ENCODE measurements at regions not wholly inside any gene's neighbourhood (a gene's known extent, or its start where the extent isn't known, plus 50 kb on each side); places are given as distances from the start of the nearest gene placed in this dataset.
"Not testable (repeated sequence)": the region's sequence is repeated elsewhere in the genome, so short reads cannot be mapped to it uniquely, and the experiment has no call there.

DNA sequence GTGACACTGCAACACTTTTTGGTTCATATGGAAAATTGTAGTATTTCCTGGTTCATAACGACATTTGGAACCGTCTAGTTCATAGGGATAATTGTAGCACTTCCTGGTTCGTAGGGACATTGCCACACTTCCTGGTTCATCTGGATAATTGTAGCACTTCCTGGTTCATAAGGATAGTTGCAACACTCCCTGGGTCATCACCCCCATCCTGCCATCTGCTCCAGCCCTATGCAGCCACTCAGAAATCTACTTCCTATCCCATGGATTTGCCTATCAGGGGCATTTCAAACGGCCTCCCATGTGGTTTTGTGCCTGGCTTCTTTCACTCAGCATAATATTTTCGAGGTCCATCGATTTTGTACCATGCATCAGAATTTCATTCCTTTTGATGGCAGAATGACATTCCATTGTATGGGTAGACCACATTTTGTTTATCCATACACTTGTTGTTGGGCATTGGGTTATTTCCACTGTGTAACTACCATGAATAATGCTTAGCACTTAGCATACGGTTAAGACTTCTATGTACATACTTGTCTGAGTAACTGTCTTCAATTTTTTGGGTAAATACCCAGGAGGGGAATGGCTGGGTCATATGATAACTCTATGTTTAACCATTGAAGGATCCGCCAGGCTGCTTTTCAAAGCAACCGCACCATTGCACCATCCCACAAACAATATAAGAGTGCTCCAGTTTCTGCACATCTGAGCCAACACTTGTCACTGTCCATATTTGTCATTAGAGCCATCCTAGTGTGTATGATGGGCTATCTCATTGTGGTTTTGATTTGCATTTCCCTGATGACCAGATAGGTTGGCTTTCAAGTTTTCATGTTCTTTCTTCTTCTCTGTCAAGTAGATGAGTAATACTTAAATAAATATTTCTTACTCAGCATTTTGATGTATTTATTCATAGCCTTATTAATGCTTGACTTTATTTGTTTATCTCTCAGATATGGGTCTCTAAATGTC is 58.3 kb upstream of the CD99 start:
- no peak for ATAC-seq
- TF ChIP-seq RARB (CRISPR knock-in tag; IDR thresholded peaks at IDR 0.05) (no peak), ZFP30 (CRISPR knock-in tag; IDR thresholded peaks at IDR 0.05) (no peak), SNAI2 (CRISPR knock-in tag; IDR thresholded peaks at IDR 0.05) (no peak), CSDC2 (CRISPR knock-in tag; IDR thresholded peaks at IDR 0.05) (no peak), ZC3H10 (CRISPR knock-in tag; IDR thresholded peaks at IDR 0.05) (no peak), ZNF8 (CRISPR knock-in tag; IDR thresholded peaks at IDR 0.05) (no peak)
- TF ChIP-seq, protein P1, sequence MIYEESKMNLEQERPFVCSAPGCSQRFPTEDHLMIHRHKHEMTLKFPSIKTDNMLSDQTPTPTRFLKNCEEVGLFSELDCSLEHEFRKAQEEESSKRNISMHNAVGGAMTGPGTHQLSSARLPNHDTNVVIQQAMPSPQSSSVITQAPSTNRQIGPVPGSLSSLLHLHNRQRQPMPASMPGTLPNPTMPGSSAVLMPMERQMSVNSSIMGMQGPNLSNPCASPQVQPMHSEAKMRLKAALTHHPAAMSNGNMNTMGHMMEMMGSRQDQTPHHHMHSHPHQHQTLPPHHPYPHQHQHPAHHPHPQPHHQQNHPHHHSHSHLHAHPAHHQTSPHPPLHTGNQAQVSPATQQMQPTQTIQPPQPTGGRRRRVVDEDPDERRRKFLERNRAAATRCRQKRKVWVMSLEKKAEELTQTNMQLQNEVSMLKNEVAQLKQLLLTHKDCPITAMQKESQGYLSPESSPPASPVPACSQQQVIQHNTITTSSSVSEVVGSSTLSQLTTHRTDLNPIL (CRISPR knock-in tag; IDR thresholded peaks at IDR 0.05; ENCODE audit: low read depth), result no peak

DNA sequence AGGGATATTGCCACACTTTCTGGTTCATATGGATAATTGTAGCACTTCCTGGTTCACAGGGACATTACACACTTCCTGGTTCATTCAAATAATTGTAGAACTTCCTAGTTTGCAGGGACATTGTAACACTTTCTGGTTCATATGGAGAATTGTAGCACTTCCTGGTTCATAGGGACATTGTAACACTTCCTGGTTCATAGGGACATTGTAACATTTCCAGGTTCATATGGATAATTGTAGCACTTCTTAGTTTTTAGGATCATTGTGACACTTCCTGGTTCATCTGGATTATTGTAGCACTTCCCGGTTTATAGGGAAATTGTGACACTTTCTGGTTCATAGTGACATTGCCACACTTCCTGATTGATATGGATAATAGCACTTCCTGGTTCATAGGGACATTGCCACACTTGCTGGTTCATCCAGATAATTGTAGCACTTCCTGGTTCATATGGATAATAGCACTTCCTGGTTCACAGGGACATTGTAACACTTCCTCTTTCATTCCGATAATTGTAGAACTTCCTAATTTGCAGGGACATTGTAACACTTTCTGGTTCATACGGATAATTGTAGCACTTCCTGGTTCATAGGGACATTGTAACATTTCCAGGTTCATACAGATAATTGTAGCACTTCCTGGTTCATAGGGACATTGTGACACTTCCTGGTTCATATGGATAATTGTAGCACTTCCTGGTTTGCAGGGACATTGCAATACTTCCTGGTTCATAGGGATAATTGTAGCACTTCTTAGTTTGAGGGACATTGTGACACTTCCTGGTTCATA is 59.2 kb upstream of the CD99 start:
- TF ChIP-seq, protein P2, sequence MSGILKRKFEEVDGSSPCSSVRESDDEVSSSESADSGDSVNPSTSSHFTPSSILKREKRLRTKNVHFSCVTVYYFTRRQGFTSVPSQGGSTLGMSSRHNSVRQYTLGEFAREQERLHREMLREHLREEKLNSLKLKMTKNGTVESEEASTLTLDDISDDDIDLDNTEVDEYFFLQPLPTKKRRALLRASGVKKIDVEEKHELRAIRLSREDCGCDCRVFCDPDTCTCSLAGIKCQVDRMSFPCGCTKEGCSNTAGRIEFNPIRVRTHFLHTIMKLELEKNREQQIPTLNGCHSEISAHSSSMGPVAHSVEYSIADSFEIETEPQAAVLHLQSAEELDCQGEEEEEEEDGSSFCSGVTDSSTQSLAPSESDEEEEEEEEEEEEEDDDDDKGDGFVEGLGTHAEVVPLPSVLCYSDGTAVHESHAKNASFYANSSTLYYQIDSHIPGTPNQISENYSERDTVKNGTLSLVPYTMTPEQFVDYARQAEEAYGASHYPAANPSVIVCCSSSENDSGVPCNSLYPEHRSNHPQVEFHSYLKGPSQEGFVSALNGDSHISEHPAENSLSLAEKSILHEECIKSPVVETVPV (CRISPR knock-in tag; IDR thresholded peaks at IDR 0.05), result no peak
- TF ChIP-seq ZNF70 (CRISPR knock-in tag; IDR thresholded peaks at IDR 0.05) (no peak), TCF4 (CRISPR knock-in tag; IDR thresholded peaks at IDR 0.05; ENCODE audit: borderline replicate concordance) (no peak), CSDC2 (CRISPR knock-in tag; IDR thresholded peaks at IDR 0.05) (no peak), ESRRG (CRISPR knock-in tag; IDR thresholded peaks at IDR 0.05) (no peak), OSR1 (CRISPR knock-in tag; IDR thresholded peaks at IDR 0.05) (no peak), TOX (CRISPR knock-in tag; IDR thresholded peaks at IDR 0.05; ENCODE audit: borderline replicate concordance) (no peak), ZFP3 (CRISPR knock-in tag; IDR thresholded peaks at IDR 0.05) (no peak), ISL1 (CRISPR knock-in tag; IDR thresholded peaks at IDR 0.05) (no peak), RARB (CRISPR knock-in tag; IDR thresholded peaks at IDR 0.05) (no peak), SNAI2 (CRISPR knock-in tag; IDR thresholded peaks at IDR 0.05) (no peak), BACH2 (CRISPR knock-in tag; IDR thresholded peaks at IDR 0.05; ENCODE audit: borderline replicate concordance) (no peak)
- no peak for ATAC-seq

DNA sequence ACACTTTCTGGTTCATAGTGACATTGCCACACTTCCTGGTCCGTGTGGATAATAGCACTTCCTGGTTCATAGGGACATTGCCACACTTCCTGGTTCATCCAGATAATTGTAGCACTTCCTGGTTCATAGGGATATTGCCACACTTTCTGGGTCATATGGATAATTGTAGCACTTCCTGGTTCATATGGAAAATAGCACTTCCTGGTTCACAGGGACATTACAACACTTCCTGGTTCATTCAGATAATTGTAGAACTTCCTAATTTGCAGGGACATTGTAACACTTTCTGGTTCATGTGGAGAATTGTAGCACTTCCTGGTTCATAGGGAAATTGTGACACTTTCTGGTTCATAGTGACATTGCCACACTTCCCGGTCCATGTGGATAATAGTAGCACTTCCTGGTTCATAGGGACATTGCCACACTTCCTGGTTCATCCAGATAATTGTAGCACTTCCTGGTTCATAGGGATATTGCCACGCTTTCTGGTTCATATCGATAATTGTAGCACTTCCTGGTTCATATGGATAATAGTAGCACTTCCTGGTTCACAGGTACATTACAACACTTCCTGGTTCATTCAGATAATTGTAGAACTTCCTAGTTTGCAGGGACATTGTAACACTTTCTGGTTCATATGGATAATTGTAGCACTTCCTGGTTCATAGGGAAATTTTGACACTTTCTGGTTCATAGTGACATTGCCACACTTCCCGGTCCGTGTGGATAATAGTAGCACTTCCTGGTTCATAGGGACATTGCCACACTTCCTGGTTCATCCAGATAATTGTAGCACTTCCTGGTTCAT is 60.0 kb upstream of the CD99 start:
- ATAC-seq, result not testable (repeated sequence)

DNA sequence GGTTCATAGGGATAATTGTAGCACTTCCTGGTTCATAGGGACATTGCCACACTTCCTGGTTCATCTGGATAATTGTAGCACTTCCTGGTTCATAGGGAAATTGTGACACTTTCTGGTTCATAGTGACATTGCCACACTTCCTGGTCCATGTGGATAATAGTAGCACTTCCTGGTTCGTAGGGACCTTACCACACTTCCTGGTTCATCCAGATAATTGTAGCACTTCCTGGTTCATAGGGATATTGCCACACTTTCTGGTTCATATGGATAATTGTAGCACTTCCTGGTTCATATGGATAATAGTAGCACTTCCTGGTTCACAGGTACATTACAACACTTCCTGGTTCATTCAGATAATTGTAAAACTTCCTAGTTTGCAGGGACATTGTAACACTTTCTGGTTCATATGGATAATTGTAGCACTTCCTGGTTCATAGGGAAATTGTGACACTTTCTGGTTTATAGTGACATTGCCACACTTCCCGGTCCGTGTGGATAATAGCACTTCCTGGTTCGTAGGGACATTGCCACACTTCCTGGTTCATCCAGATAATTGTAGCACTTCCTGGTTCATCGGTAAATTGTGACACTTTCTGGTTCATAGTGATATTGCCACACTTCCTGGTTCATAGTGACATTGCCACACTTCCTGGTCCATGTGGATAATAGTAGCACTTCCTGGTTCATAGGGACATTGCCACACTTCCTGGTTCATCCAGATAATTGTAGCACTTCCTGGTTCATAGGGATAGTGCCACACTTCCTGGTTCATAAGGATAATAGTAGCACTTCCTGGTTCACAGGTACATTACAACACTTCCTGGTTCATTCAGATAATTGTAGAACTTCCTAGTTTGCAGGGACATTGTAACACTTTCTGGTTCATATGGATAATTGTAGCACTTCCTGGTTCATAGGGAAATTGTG is 60.8 kb upstream of the CD99 start:
- ATAC-seq, result not testable (repeated sequence)

DNA sequence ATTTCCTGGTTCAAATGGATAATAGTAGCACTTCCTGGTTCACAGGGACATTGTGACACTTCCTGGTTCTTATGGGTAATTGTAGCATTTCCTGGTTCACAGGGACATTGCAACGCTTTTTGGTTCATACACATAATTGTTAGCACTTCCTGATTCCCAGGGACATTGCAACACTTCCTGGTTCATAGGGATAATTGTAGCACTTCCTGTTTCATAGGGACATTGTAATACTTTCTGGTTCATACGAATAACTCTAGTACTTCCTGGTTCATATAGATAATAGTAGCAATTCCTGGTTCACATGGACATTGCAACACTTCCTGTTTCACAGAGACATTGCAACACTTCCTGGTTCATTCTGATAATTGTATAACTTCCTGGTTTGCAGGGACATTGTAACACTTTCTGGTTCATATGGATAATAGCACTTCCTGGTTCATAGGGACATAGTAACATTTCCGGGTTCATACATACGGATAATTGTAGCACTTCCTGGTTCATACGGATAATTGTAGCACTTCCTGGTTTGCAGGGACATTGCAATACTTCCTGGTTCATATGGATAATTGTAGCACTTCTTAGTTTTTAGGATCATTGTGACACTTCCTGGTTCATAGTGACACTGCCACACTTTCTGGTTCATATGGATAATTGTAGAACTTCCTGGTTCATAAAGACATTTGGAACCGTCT is 61.6 kb upstream of the CD99 start:
- ATAC-seq, result no peak
- TF ChIP-seq RARB (CRISPR knock-in tag; IDR thresholded peaks at IDR 0.05), result no peak
- no peak for TF ChIP-seq ZNF565 (CRISPR knock-in tag; conservative IDR thresholded peaks at IDR 0.05; ENCODE audit: low read depth)
- TF ChIP-seq, protein P3, sequence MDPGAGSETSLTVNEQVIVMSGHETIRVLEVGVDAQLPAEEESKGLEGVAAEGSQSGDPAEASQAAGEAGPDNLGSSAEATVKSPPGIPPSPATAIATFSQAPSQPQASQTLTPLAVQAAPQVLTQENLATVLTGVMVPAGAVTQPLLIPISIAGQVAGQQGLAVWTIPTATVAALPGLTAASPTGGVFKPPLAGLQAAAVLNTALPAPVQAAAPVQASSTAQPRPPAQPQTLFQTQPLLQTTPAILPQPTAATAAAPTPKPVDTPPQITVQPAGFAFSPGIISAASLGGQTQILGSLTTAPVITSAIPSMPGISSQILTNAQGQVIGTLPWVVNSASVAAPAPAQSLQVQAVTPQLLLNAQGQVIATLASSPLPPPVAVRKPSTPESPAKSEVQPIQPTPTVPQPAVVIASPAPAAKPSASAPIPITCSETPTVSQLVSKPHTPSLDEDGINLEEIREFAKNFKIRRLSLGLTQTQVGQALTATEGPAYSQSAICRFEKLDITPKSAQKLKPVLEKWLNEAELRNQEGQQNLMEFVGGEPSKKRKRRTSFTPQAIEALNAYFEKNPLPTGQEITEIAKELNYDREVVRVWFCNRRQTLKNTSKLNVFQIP (CRISPR knock-in tag; IDR thresholded peaks at IDR 0.05; ENCODE audit: borderline replicate concordance, low read depth), result no peak
